Liver (tissue), 8 donors: ENCODE measurements at regions not wholly inside any gene's neighbourhood (a gene's known extent, or its start where the extent isn't known, plus 50 kb on each side); places are given as distances from the start of the nearest gene placed in this dataset.

Experiments used
- DNase-seq: peaks from one replicate; pipeline ENCODE4 v3.0.0-alpha.2; 2017; ENCODE audit warnings: low spot score
- H3K27ac ChIP-seq, 2 donors: one replicate each; pipeline ENCODE4 v1.7.0; 2013; ENCODE audit warnings: inconsistent platforms in 2 of 2, low read length in 2 of 2, control low read depth in 1 of 2, low read depth in 1 of 2, mild to moderate bottlenecking in 1 of 2
- H3K27me3 ChIP-seq, 4 donors: one replicate each; pipeline versions ENCODE4 v1.6.1 to v1.7.0; 2013; ENCODE audit warnings: low read length in 3 of 4, inconsistent platforms in 1 of 4, mild to moderate bottlenecking in 1 of 4, moderate library complexity in 1 of 4; ENCODE audit not compliant: control insufficient read depth in 4 of 4, insufficient read depth in 4 of 4
- H3K36me3 ChIP-seq, 4 donors: one replicate each; pipeline versions ENCODE4 v1.6.1 to v1.7.0; 2013; ENCODE audit warnings: low read length in 3 of 4, mild to moderate bottlenecking in 3 of 4, low read depth in 1 of 4, moderate library complexity in 1 of 4; ENCODE audit not compliant: control insufficient read depth in 4 of 4, insufficient read depth in 3 of 4
- H3K4me1 ChIP-seq, 4 donors: one replicate each; pipeline versions ENCODE4 v1.6.1 to v1.7.0; 2013; ENCODE audit warnings: low read length in 3 of 4, mild to moderate bottlenecking in 3 of 4, moderate library complexity in 1 of 4; ENCODE audit not compliant: control insufficient read depth in 4 of 4, insufficient read depth in 4 of 4
- H3K4me3 ChIP-seq, 3 donors: one replicate each; pipeline versions ENCODE4 v1.6.1 to v1.7.0; 2013; ENCODE audit warnings: low read length in 3 of 3, control low read depth in 1 of 3, low read depth in 1 of 3, mild to moderate bottlenecking in 1 of 3
- H3K9ac ChIP-seq, 2 donors: one replicate each; pipeline ENCODE4 v1.7.0; 2013; ENCODE audit warnings: low read length in 2 of 2, mild to moderate bottlenecking in 2 of 2, moderate library complexity in 2 of 2, control low read depth in 1 of 2, low read depth in 1 of 2
- H3K9me3 ChIP-seq, 4 donors: one replicate each; pipeline versions ENCODE4 v1.6.1 to v1.7.0; 2013; ENCODE audit warnings: low read length in 3 of 4; ENCODE audit not compliant: control insufficient read depth in 4 of 4
- EGR1 ChIP-seq, 2 donors: IDR thresholded peaks; 2 replicates each; pipeline ENCODE4 v1.6.1; 2016 to 2018; ENCODE audit warnings: antibody characterized with exemption in 2 of 2, low read depth in 2 of 2
- FOXA1 ChIP-seq: IDR thresholded peaks from 2 replicates; pipeline ENCODE4 v1.6.1; 2016; ENCODE audit warnings: antibody characterized with exemption
- FOXA2 ChIP-seq: IDR thresholded peaks from 2 replicates; pipeline ENCODE4 v1.6.1; 2016; ENCODE audit warnings: antibody characterized with exemption
- HNF4A ChIP-seq, 2 donors: conservative IDR thresholded peaks; 2 replicates each; pipeline ENCODE4 v1.6.1; 2016; ENCODE audit warnings: antibody characterized with exemption in 2 of 2, mild to moderate bottlenecking in 2 of 2
- HNF4G ChIP-seq: IDR thresholded peaks from 2 replicates; pipeline ENCODE4 v1.6.1; 2016; ENCODE audit warnings: antibody characterized with exemption
- JUND ChIP-seq, 2 donors: IDR thresholded peaks; 2 replicates each; pipeline ENCODE4 v1.6.1; 2016; ENCODE audit warnings: antibody characterized with exemption in 2 of 2
- NR2F2 ChIP-seq: IDR thresholded peaks from 2 replicates; pipeline ENCODE4 v1.6.1; 2016; ENCODE audit warnings: antibody characterized with exemption
- RAD21 ChIP-seq, 2 donors: IDR thresholded peaks; 2 replicates each; pipeline ENCODE4 v1.6.1; 2016; ENCODE audit warnings: antibody characterized with exemption in 2 of 2, mild to moderate bottlenecking in 2 of 2
- RXRA ChIP-seq, 2 donors: IDR thresholded peaks; 2 replicates each; pipeline ENCODE4 v1.6.1; 2017 to 2018; ENCODE audit warnings: antibody characterized with exemption in 2 of 2, mild to moderate bottlenecking in 1 of 2
- SP1 ChIP-seq: IDR thresholded peaks from 2 replicates; pipeline ENCODE4 v1.6.1; 2018; ENCODE audit warnings: antibody characterized with exemption, mild to moderate bottlenecking
- TAF1 ChIP-seq: conservative IDR thresholded peaks from 2 replicates; pipeline ENCODE4 v1.6.1; 2016; ENCODE audit warnings: antibody characterized with exemption, mild to moderate bottlenecking
- YY1 ChIP-seq: IDR thresholded peaks from 2 replicates; pipeline ENCODE4 v1.6.1; 2016; ENCODE audit warnings: antibody characterized with exemption, mild to moderate bottlenecking
- WGBS: extraction: QIAGEN DNeasy Blood & Tissue Kit; methylation state at CpG from one replicate; pipeline ENCODE4 v1.1.7; 2013; 5-methylcytosine and 5-hydroxymethylcytosine counted together
- TF ChIP-seq, protein P1 (sequence below): IDR thresholded peaks from 2 replicates; pipeline ENCODE4 v1.6.1; 2016; ENCODE audit warnings: antibody characterized with exemption
- TF ChIP-seq, protein P2 (sequence below): IDR thresholded peaks from 2 replicates; pipeline ENCODE4 v1.6.1; 2016; ENCODE audit warnings: antibody characterized with exemption
- TF ChIP-seq, protein P3 (sequence below): IDR thresholded peaks from 2 replicates; pipeline ENCODE4 v1.6.1; 2016; ENCODE audit warnings: antibody characterized with exemption, mild to moderate bottlenecking
- TF ChIP-seq, protein P4 (sequence below): IDR thresholded peaks from 2 replicates; pipeline ENCODE4 v1.6.1; 2016; ENCODE audit warnings: antibody characterized with exemption
- TF ChIP-seq, protein P5 (sequence below): fragments of 150-350 bp; IDR thresholded peaks from 2 replicates; pipeline ENCODE4 v1.5.1; 2017; ENCODE audit warnings: improper control_type of control experiment, low read depth, low read length; ENCODE audit not compliant: missing input control
- donor health status: healthy.
- donor health status: healthy.
- donor health status: healthy.
- donor health status: healthy.
- donor health status: healthy.

DNA sequence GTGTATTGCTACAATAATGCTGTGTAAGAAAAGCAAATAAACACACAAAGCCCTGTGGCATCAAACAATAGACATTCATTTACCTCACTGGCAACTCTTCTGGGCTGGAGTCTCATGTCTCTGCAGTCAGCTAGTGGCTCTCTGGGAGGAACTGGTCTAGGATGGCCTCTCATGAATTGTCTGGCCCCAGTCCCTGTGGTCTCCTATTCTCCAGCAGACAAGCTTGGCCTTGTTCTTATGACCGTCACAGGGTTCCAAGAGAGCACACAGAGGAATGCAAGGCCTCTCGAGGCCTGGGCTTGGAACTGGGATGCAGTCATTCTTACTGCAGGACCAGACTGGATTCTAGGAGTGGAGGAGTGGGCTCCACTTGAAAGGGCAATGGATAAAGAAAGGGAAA is 141.2 kb upstream of the NTM start:
- 66% methylated on average over 2 of the region's 2 CpGs for WGBS

DNA sequence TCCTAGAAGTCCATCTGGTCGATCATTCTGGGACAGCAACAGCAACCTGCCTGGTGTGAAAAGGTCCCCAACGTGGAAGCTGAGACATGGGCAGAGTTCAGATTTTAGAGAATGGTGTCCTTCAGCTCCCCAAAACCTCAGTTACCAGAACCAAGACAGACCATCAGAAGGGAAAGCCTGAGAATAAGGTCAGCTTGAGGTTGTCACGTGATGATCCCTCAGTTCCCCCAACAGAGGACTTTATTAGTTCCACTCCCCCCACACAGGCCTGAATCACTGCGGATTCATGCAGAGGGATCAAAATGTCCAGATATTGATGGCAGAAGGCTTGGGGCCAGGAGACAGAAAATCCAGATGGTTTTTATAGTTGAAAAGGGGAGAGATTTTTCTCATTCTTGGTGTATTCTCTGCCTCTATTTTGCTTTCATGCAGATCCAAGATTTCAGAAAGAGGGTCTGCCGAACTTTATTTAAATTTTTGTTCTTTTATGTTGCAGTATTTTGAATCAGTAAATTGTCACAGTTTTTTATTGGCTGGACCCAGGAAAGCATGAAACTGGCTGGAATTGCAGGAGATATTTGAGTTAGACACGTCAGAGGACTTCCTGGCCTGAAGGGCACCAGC is 139.0 kb upstream of the NTM start:
- Histone ChIP-seq H3K27me3 (peaks cover 0 to 6% (median 0%) of the 10 kb centered on the region in 4 donors), H3K4me3 (no peak overlapping the region), H3K9me3 (no peaks in the 10 kb centered on the region), H3K4me1 (no peaks in the 10 kb centered on the region), H3K36me3 (no peaks in the 10 kb centered on the region), H3K9ac (no peak overlapping the region), H3K27ac (no peak overlapping the region)
- TF ChIP-seq RAD21 (IDR thresholded peaks at IDR 0.05) (no peak), SP1 (no peak), EGR1 (IDR thresholded peaks at IDR 0.05; ENCODE audit: low read depth in 2 of 2) (no peak), FOXA2 (no peak), TAF1 (no peak), YY1 (no peak), NR2F2 (no peak), FOXA1 (no peak)
- TF ChIP-seq, protein P1, sequence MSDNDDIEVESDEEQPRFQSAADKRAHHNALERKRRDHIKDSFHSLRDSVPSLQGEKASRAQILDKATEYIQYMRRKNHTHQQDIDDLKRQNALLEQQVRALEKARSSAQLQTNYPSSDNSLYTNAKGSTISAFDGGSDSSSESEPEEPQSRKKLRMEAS = no peak
- TF ChIP-seq, protein P2, sequence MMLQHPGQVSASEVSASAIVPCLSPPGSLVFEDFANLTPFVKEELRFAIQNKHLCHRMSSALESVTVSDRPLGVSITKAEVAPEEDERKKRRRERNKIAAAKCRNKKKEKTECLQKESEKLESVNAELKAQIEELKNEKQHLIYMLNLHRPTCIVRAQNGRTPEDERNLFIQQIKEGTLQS = no peak
- no peak for DNase-seq
- 57% methylated on average over 6 of the region's 6 CpGs for WGBS

More for the DNA sequence above, 141.2 kb upstream of the NTM start:
- Histone ChIP-seq H3K4me1 (no peaks in the 10 kb centered on the region), H3K27me3 (no peaks in the 10 kb centered on the region), H3K36me3 (no peaks in the 10 kb centered on the region), H3K27ac (no peak overlapping the region), H3K9me3 (peaks cover 0 to 5% (median 2%) of the 10 kb centered on the region in 4 donors), H3K4me3 (no peak overlapping the region), H3K9ac (no peak overlapping the region)
- TF ChIP-seq RXRA (IDR thresholded peaks at IDR 0.05) (no peak), RAD21 (IDR thresholded peaks at IDR 0.05) (no peak), FOXA1 (no peak), HNF4A (conservative IDR thresholded peaks at IDR 0.05) (no peak), NR2F2 (no peak), HNF4G (no peak), JUND (IDR thresholded peaks at IDR 0.05) (no peak)
- TF ChIP-seq, protein P3, sequence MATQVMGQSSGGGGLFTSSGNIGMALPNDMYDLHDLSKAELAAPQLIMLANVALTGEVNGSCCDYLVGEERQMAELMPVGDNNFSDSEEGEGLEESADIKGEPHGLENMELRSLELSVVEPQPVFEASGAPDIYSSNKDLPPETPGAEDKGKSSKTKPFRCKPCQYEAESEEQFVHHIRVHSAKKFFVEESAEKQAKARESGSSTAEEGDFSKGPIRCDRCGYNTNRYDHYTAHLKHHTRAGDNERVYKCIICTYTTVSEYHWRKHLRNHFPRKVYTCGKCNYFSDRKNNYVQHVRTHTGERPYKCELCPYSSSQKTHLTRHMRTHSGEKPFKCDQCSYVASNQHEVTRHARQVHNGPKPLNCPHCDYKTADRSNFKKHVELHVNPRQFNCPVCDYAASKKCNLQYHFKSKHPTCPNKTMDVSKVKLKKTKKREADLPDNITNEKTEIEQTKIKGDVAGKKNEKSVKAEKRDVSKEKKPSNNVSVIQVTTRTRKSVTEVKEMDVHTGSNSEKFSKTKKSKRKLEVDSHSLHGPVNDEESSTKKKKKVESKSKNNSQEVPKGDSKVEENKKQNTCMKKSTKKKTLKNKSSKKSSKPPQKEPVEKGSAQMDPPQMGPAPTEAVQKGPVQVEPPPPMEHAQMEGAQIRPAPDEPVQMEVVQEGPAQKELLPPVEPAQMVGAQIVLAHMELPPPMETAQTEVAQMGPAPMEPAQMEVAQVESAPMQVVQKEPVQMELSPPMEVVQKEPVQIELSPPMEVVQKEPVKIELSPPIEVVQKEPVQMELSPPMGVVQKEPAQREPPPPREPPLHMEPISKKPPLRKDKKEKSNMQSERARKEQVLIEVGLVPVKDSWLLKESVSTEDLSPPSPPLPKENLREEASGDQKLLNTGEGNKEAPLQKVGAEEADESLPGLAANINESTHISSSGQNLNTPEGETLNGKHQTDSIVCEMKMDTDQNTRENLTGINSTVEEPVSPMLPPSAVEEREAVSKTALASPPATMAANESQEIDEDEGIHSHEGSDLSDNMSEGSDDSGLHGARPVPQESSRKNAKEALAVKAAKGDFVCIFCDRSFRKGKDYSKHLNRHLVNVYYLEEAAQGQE = no peak
- TF ChIP-seq, protein P4, sequence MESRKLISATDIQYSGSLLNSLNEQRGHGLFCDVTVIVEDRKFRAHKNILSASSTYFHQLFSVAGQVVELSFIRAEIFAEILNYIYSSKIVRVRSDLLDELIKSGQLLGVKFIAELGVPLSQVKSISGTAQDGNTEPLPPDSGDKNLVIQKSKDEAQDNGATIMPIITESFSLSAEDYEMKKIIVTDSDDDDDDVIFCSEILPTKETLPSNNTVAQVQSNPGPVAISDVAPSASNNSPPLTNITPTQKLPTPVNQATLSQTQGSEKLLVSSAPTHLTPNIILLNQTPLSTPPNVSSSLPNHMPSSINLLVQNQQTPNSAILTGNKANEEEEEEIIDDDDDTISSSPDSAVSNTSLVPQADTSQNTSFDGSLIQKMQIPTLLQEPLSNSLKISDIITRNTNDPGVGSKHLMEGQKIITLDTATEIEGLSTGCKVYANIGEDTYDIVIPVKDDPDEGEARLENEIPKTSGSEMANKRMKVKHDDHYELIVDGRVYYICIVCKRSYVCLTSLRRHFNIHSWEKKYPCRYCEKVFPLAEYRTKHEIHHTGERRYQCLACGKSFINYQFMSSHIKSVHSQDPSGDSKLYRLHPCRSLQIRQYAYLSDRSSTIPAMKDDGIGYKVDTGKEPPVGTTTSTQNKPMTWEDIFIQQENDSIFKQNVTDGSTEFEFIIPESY = no peak
- TF ChIP-seq, protein P5, sequence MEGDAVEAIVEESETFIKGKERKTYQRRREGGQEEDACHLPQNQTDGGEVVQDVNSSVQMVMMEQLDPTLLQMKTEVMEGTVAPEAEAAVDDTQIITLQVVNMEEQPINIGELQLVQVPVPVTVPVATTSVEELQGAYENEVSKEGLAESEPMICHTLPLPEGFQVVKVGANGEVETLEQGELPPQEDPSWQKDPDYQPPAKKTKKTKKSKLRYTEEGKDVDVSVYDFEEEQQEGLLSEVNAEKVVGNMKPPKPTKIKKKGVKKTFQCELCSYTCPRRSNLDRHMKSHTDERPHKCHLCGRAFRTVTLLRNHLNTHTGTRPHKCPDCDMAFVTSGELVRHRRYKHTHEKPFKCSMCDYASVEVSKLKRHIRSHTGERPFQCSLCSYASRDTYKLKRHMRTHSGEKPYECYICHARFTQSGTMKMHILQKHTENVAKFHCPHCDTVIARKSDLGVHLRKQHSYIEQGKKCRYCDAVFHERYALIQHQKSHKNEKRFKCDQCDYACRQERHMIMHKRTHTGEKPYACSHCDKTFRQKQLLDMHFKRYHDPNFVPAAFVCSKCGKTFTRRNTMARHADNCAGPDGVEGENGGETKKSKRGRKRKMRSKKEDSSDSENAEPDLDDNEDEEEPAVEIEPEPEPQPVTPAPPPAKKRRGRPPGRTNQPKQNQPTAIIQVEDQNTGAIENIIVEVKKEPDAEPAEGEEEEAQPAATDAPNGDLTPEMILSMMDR = no peak
- TF ChIP-seq, protein P2 = no peak
- no peak for DNase-seq
